ENCODE measurements at regions not wholly inside any gene's neighbourhood (a gene's known extent, or its start where the extent isn't known, plus 50 kb on each side); places are given as distances from the start of the nearest gene placed in this dataset.
"Not testable (repeated sequence)": the region's sequence is repeated elsewhere in the genome, so short reads cannot be mapped to it uniquely, and the experiment has no call there.

- peaks cover 41% of the 10 kb centered on the region for H3K9me3 Mint-ChIP-seq (ENCODE audit: unreplicated experiment)
- no peak for DNase-seq (ENCODE audit: unreplicated experiment)
- H3K4me1 Mint-ChIP-seq (ENCODE audit: insufficient read depth, unreplicated experiment): no peaks in the 10 kb centered on the region
- no TSS peak for BruUV-seq (replicated peaks)
- ChIA-PET CTCF (no interaction called here), POLR2A (no interaction called here)
- H3K27ac Mint-ChIP-seq (ENCODE audit: low read depth, unreplicated experiment): no peak overlapping the region
- intact Hi-C loops (cut with micrococcal nuclease): no loop called here
- peaks cover 5% of the 10 kb centered on the region for H3K36me3 Mint-ChIP-seq (ENCODE audit: insufficient read depth, unreplicated experiment)
- no peak overlapping the region for H3K4me3 Mint-ChIP-seq (ENCODE audit: unreplicated experiment)
- TF ChIP-seq, protein P1, sequence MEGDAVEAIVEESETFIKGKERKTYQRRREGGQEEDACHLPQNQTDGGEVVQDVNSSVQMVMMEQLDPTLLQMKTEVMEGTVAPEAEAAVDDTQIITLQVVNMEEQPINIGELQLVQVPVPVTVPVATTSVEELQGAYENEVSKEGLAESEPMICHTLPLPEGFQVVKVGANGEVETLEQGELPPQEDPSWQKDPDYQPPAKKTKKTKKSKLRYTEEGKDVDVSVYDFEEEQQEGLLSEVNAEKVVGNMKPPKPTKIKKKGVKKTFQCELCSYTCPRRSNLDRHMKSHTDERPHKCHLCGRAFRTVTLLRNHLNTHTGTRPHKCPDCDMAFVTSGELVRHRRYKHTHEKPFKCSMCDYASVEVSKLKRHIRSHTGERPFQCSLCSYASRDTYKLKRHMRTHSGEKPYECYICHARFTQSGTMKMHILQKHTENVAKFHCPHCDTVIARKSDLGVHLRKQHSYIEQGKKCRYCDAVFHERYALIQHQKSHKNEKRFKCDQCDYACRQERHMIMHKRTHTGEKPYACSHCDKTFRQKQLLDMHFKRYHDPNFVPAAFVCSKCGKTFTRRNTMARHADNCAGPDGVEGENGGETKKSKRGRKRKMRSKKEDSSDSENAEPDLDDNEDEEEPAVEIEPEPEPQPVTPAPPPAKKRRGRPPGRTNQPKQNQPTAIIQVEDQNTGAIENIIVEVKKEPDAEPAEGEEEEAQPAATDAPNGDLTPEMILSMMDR (IDR thresholded peaks at IDR 0.05; ENCODE audit: unreplicated experiment): no peak
- H3K27me3 Mint-ChIP-seq (ENCODE audit: insufficient read depth, unreplicated experiment): no peaks in the 10 kb centered on the region
These were observed 126.9 kb upstream of the FOXD4L5 start for GRCh38 chr9:65411901-65412300.

DNA sequence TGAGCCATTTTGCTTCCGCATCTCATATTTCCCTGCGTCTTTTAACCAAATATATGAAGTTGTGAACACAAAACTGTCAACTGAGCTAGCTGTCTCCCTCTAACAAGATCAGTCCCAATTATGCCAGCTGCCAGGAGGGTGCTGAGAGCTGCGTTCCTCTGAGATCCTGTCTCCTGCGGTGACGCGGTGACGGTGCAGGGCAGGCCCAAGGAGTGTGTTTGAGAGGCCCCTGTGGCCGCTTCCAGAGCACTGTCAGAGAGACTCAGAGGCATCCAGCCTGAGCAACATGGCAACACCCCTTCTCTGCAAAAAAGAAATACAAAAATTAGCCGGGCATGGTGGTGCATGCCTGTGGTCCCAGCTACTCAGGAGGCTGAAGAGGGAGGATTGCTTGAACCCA lies 126.3 kb upstream of the FOXD4L5 start:
- Mint-ChIP-seq H3K4me1 (ENCODE audit: insufficient read depth, unreplicated experiment) (no peaks in the 10 kb centered on the region), H3K9me3 (ENCODE audit: unreplicated experiment) (peaks cover 41% of the 10 kb centered on the region), H3K4me3 (ENCODE audit: unreplicated experiment) (no peak overlapping the region), H3K27me3 (ENCODE audit: insufficient read depth, unreplicated experiment) (no peaks in the 10 kb centered on the region), H3K27ac (ENCODE audit: low read depth, unreplicated experiment) (no peak overlapping the region), H3K36me3 (ENCODE audit: insufficient read depth, unreplicated experiment) (peaks cover 5% of the 10 kb centered on the region)
- ChIA-PET POLR2A (no interaction called here), CTCF (no interaction called here)
- DNase-seq (ENCODE audit: unreplicated experiment): no peak
- TF ChIP-seq, protein P1 (IDR thresholded peaks at IDR 0.05; ENCODE audit: unreplicated experiment): no peak
- BruUV-seq (replicated peaks): no TSS peak
- intact Hi-C loops (cut with micrococcal nuclease): no loop called here

DNA sequence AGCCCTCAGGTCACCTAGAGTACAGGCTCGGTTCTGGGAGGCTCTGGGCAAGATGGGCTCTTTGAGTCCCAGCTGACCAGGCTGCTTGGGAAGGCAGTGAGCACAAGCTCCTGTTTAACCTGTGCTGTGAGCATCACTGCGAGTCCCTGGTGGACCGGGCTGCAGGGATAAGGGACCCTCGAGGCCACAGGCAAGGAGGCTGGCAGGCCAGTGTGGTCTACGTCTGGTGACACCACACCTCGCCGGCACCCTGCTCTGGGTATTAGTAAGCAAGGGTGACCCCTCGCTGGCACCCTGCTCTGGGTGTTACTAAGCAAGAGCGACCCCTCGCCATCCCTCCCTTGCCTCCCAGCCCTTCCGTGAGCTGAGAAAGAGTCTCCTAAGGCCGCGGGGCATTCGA lies 125.9 kb upstream of the FOXD4L5 start:
- ChIA-PET POLR2A (no interaction called here), CTCF (no interaction called here)
- Mint-ChIP-seq H3K27me3 (ENCODE audit: insufficient read depth, unreplicated experiment) (no peaks in the 10 kb centered on the region), H3K36me3 (ENCODE audit: insufficient read depth, unreplicated experiment) (peaks cover 5% of the 10 kb centered on the region), H3K4me1 (ENCODE audit: insufficient read depth, unreplicated experiment) (no peaks in the 10 kb centered on the region), H3K27ac (ENCODE audit: low read depth, unreplicated experiment) (no peak overlapping the region), H3K4me3 (ENCODE audit: unreplicated experiment) (no peak overlapping the region), H3K9me3 (ENCODE audit: unreplicated experiment) (peaks cover 41% of the 10 kb centered on the region)
- TF ChIP-seq, protein P1 (IDR thresholded peaks at IDR 0.05; ENCODE audit: unreplicated experiment): no peak
- BruUV-seq (replicated peaks): no TSS peak
- DNase-seq (ENCODE audit: unreplicated experiment): no peak
- intact Hi-C loops (cut with micrococcal nuclease): no loop called here

DNA sequence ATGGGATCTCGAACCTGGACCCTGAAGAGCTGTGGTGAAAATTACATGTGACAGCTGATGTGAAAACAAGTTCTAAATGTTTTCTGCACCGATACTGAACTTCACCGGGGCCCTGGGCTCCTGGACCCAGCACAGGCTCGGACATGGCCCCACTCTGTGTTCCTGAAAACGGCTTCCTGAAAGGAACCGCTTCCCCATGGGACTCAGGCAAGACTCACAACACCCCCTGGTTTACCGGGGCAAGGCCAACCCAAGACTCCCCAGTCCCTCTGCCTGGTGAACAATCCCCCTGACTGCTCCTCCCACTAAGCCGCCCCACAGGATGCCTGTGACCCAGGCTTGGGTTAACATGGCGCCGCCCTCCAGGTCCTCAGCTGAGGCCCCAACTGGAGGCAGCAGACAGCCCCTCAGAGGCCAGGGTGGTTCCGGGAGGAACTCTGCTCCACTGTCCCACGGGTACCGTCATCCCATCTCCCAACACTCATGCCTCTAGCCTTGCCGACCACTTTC lies 124.5 kb upstream of the FOXD4L5 start:
- Mint-ChIP-seq H3K27ac (ENCODE audit: low read depth, unreplicated experiment) (no peak overlapping the region), H3K4me3 (ENCODE audit: unreplicated experiment) (no peak overlapping the region), H3K36me3 (ENCODE audit: insufficient read depth, unreplicated experiment) (peaks cover 5% of the 10 kb centered on the region), H3K27me3 (ENCODE audit: insufficient read depth, unreplicated experiment) (no peaks in the 10 kb centered on the region), H3K9me3 (ENCODE audit: unreplicated experiment) (peaks cover 42% of the 10 kb centered on the region), H3K4me1 (ENCODE audit: insufficient read depth, unreplicated experiment) (no peaks in the 10 kb centered on the region)
- BruUV-seq (replicated peaks): no TSS peak
- ChIA-PET CTCF (no interaction called here), POLR2A (no interaction called here)
- no peak for DNase-seq (ENCODE audit: unreplicated experiment)
- TF ChIP-seq, protein P1 (IDR thresholded peaks at IDR 0.05; ENCODE audit: unreplicated experiment): no peak
- intact Hi-C loops (cut with micrococcal nuclease): no loop called here

DNA sequence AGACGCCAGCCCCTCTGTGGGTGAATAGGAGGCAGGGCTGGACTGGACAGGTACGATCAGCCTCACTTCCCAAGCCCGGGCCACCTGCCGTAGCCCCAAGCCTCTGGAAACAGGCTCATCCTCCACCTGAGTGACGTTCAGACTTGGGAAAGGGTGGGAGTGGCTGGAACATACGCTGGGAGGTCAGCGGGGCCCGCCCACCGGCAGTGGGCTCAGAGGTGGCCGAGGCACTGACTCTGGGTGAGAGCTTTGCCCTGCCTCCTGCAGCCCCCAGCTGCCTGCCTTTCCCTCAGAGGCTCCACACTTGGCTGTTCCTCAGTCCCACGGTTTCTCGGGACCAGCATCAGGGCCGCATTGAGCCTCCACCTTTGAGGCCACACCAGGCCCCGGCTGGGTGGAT lies 123.8 kb upstream of the FOXD4L5 start:
- intact Hi-C loops (cut with micrococcal nuclease); H3K27me3 Mint-ChIP-seq (ENCODE audit: insufficient read depth, unreplicated experiment); H3K4me1 Mint-ChIP-seq (ENCODE audit: insufficient read depth, unreplicated experiment); H3K36me3 Mint-ChIP-seq (ENCODE audit: insufficient read depth, unreplicated experiment); CTCF ChIA-PET; POLR2A ChIA-PET; DNase-seq (ENCODE audit: unreplicated experiment); H3K27ac Mint-ChIP-seq (ENCODE audit: low read depth, unreplicated experiment); BruUV-seq (replicated peaks); H3K4me3 Mint-ChIP-seq (ENCODE audit: unreplicated experiment): not testable (repeated sequence)
- H3K9me3 Mint-ChIP-seq (ENCODE audit: unreplicated experiment): peaks cover 40% of the 10 kb centered on the region

- BruUV-seq (replicated peaks); H3K4me1 Mint-ChIP-seq (ENCODE audit: insufficient read depth, unreplicated experiment); H3K27ac Mint-ChIP-seq (ENCODE audit: low read depth, unreplicated experiment); DNase-seq (ENCODE audit: unreplicated experiment); H3K36me3 Mint-ChIP-seq (ENCODE audit: insufficient read depth, unreplicated experiment); H3K4me3 Mint-ChIP-seq (ENCODE audit: unreplicated experiment); intact Hi-C loops (cut with micrococcal nuclease); H3K27me3 Mint-ChIP-seq (ENCODE audit: insufficient read depth, unreplicated experiment); POLR2A ChIA-PET; CTCF ChIA-PET: not testable (repeated sequence)
- peaks cover 38% of the 10 kb centered on the region for H3K9me3 Mint-ChIP-seq (ENCODE audit: unreplicated experiment)
These were observed 121.6 kb upstream of the FOXD4L5 start for GRCh38 chr9:65406625-65407024.

DNA sequence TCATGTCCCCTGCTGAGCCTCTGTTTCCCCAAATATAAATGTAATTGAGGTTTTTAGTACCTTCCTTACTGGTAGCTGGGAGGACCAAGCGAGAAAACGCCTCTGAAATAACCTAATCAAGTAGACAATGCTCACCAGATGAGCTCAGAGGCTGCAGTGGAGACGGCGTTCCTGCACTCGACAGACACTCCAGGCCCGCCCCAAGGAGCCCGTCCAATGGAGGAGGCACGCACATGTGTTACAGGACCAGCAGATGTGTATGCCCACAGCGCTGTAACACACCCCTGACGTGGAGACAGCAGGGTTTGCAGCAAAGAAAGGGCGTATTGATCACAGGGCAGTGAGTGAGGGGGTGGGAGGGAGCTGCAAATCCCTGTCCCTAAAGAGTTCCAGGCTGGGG lies 120.8 kb upstream of the FOXD4L5 start:
- H3K9me3 Mint-ChIP-seq (ENCODE audit: unreplicated experiment): peaks cover 34% of the 10 kb centered on the region
- H3K36me3 Mint-ChIP-seq (ENCODE audit: insufficient read depth, unreplicated experiment); CTCF ChIA-PET; BruUV-seq (replicated peaks); H3K4me3 Mint-ChIP-seq (ENCODE audit: unreplicated experiment); H3K4me1 Mint-ChIP-seq (ENCODE audit: insufficient read depth, unreplicated experiment); H3K27me3 Mint-ChIP-seq (ENCODE audit: insufficient read depth, unreplicated experiment); intact Hi-C loops (cut with micrococcal nuclease); H3K27ac Mint-ChIP-seq (ENCODE audit: low read depth, unreplicated experiment); POLR2A ChIA-PET; DNase-seq (ENCODE audit: unreplicated experiment): not testable (repeated sequence)

Data from MCF 10A (cell line).